H1 (cell line): ENCODE measurements at regions not wholly inside any gene's neighbourhood (a gene's known extent, or its start where the extent isn't known, plus 50 kb on each side); places are given as distances from the start of the nearest gene placed in this dataset.

Experiments
- CTCF ChIA-PET: fragments of 300-600 bp; sonication (Branson Sonifier 250); formaldehyde crosslinking; loops from one replicate; lab custom pipeline; 2021; ENCODE audit not compliant: partially characterized antibody; lab: Charles Lee
- POLR2A ChIA-PET: fragments of 300-600 bp; sonication (Branson Sonifier 250); formaldehyde crosslinking; loops from one replicate; lab custom pipeline; 2021; ENCODE audit warnings: inconsistent platforms; ENCODE audit not compliant: partially characterized antibody; lab: Charles Lee
- DNase-seq, 2 experiments: peaks; one replicate each; pipeline versions ENCODE4 v3.0.0 to v3.0.0-alpha.2; 2010 to 2022; ENCODE audit warnings: low spot score in 2 of 2, low read depth in 1 of 2, mixed read lengths in 1 of 2
- FAIRE-seq: peaks from 2 replicates; lab custom pipeline; 2011; peaks lifted over from hg19 to GRCh38; lab: Jason Lieb, UNC
- H2AFZ ChIP-seq: 2 replicates; pipeline ENCODE4 v1.8.1; 2012; ENCODE audit warnings: low read length, inconsistent platforms
- H2AK5ac ChIP-seq: 2 replicates; pipeline ENCODE4 v1.6.1; 2013; ENCODE audit warnings: low read depth, low read length
- H2BK120ac ChIP-seq: replicated peaks from 2 replicates; pipeline ENCODE3; 2013; ENCODE audit warnings: low read depth, low read length, inconsistent platforms
- H2BK12ac ChIP-seq: 2 replicates; pipeline ENCODE4 v1.6.1; 2013; ENCODE audit warnings: low read depth, low read length
- H2BK15ac ChIP-seq: 2 replicates; pipeline ENCODE4 v1.6.1; 2013; ENCODE audit warnings: low read length
- H2BK20ac ChIP-seq: 2 replicates; pipeline ENCODE4 v1.6.1; 2013; ENCODE audit warnings: low read length
- H2BK5ac ChIP-seq: 2 replicates; pipeline ENCODE4 v1.6.1; 2013; ENCODE audit warnings: low read depth, low read length
- H3K14ac ChIP-seq: 2 replicates; pipeline ENCODE4 v1.6.1; 2013; ENCODE audit warnings: inconsistent platforms; ENCODE audit not compliant: insufficient read length
- H3K18ac ChIP-seq: 2 replicates; pipeline ENCODE4 v1.6.1; 2013; ENCODE audit warnings: low read length; ENCODE audit errors: extremely low read depth
- H3K23ac ChIP-seq: 2 replicates; pipeline ENCODE4 v1.6.1; 2013; ENCODE audit warnings: inconsistent platforms; ENCODE audit not compliant: insufficient read length
- H3K23me2 ChIP-seq: 2 replicates; pipeline ENCODE4 v1.6.1; 2013; ENCODE audit warnings: low read depth, low read length
- H3K27ac ChIP-seq: 2 replicates; pipeline ENCODE4 v1.6.1; 2011; ENCODE audit warnings: low read depth, low read length, inconsistent platforms
- H3K27me3 ChIP-seq, 4 experiments: replicated peaks in 1 of 4; 1 replicate in 1 of 4; 2 replicates in 3 of 4; pipeline versions ENCODE4 v1.6.1 to v1.8.1; 2011 to 2013; ENCODE audit warnings: low read length in 3 of 4, mild to moderate bottlenecking in 3 of 4, inconsistent platforms in 2 of 4, mixed read lengths in 2 of 4, moderate library complexity in 1 of 4; ENCODE audit not compliant: control insufficient read depth in 3 of 4, insufficient read depth in 3 of 4; ENCODE audit errors: extremely low read depth in 1 of 4
- H3K36me3 ChIP-seq, 4 experiments: 2 replicates each; pipeline versions ENCODE4 v1.6.1 to v1.8.1; 2011 to 2013; ENCODE audit warnings: mild to moderate bottlenecking in 4 of 4, low read length in 3 of 4, moderate library complexity in 2 of 4, control low read depth in 1 of 4, inconsistent platforms in 1 of 4; ENCODE audit not compliant: insufficient read depth in 4 of 4, control insufficient read depth in 2 of 4
- H3K4ac ChIP-seq: replicated peaks from 2 replicates; pipeline ENCODE3; 2013; ENCODE audit warnings: low read length, low read depth, mixed read lengths, inconsistent platforms; ENCODE audit not compliant: insufficient read length
- H3K4me1 ChIP-seq, 4 experiments: replicated peaks in 1 of 4; 1 replicate in 1 of 4; 2 replicates in 3 of 4; pipeline versions ENCODE4 v1.6.1 to v1.8.1; 2011 to 2013; ENCODE audit warnings: low read length in 3 of 4, inconsistent platforms in 2 of 4, mixed read lengths in 1 of 4; ENCODE audit not compliant: insufficient read depth in 4 of 4, control insufficient read depth in 3 of 4
- H3K4me2 ChIP-seq, 2 experiments: 2 replicates each; pipeline versions ENCODE4 v1.6.1 to v1.8.1; 2011 to 2013; ENCODE audit warnings: low read depth in 2 of 2, low read length in 2 of 2, control low read depth in 1 of 2, inconsistent platforms in 1 of 2, mild to moderate bottlenecking in 1 of 2; ENCODE audit not compliant: insufficient read depth in 1 of 2
- H3K4me3 ChIP-seq, 4 experiments: fragments of 200-600, 300-600 bp in 1 of 4; sonication (generic), shearing (Covaris generic), sonication (Bioruptor Twin) in 1 of 4; 2 replicates each; pipeline versions ENCODE4 v1.5.1 to v1.8.1; 2011 to 2016; ENCODE audit warnings: low read length in 4 of 4, low read depth in 3 of 4, control low read depth in 2 of 4, inconsistent platforms in 2 of 4, mild to moderate bottlenecking in 2 of 4, mixed read lengths in 1 of 4, moderate library complexity in 1 of 4; ENCODE audit not compliant: insufficient read depth in 2 of 4; ENCODE audit errors: extremely low read depth in 1 of 4
- H3K56ac ChIP-seq: replicated peaks from 2 replicates; pipeline ENCODE3; 2013; ENCODE audit warnings: low read depth, mild to moderate bottlenecking, mixed read lengths, low read length, inconsistent platforms; ENCODE audit not compliant: insufficient read length
- H3K79me1 ChIP-seq: 2 replicates; pipeline ENCODE4 v1.6.1; 2013; ENCODE audit warnings: low read depth, low read length, control low read depth
- H3K79me2 ChIP-seq, 2 experiments: 2 replicates each; pipeline versions ENCODE4 v1.6.1 to v1.8.1; 2012 to 2013; ENCODE audit warnings: low read length in 2 of 2, mild to moderate bottlenecking in 2 of 2, inconsistent platforms in 1 of 2; ENCODE audit not compliant: insufficient read depth in 2 of 2, control insufficient read depth in 1 of 2
- H3K9ac ChIP-seq, 4 experiments: replicated peaks in 1 of 4; 1 replicate in 1 of 4; 2 replicates in 3 of 4; pipeline versions ENCODE4 v1.6.1 to v1.8.1; 2011 to 2013; ENCODE audit warnings: low read depth in 3 of 4, low read length in 3 of 4, control low read depth in 2 of 4, mild to moderate bottlenecking in 2 of 4, moderate library complexity in 2 of 4, inconsistent platforms in 1 of 4; ENCODE audit errors: extremely low read depth in 1 of 4
- H3K9me3 ChIP-seq, 2 experiments: 2 replicates each; pipeline versions ENCODE4 v1.6.1 to v1.8.1; 2012 to 2013; ENCODE audit warnings: mild to moderate bottlenecking in 2 of 2, moderate library complexity in 2 of 2, control low read depth in 1 of 2, inconsistent platforms in 1 of 2, low read depth in 1 of 2, low read length in 1 of 2, mixed read lengths in 1 of 2; ENCODE audit not compliant: insufficient read depth in 2 of 2
- H4K20me1 ChIP-seq, 2 experiments: replicated peaks in 1 of 2; 2 replicates each; pipeline versions ENCODE3 to v1.8.1; 2011 to 2013; ENCODE audit warnings: inconsistent platforms in 2 of 2, low read length in 2 of 2, mild to moderate bottlenecking in 1 of 2; ENCODE audit not compliant: insufficient read depth in 2 of 2, control insufficient read depth in 1 of 2
- H4K5ac ChIP-seq: 2 replicates; pipeline ENCODE4 v1.6.1; 2013; ENCODE audit warnings: low read length, low read depth, mixed read lengths, inconsistent platforms; ENCODE audit not compliant: insufficient read length
- H4K8ac ChIP-seq: 2 replicates; pipeline ENCODE4 v1.8.0; 2013; ENCODE audit warnings: mild to moderate bottlenecking, moderate library complexity, low read length, inconsistent platforms; ENCODE audit not compliant: insufficient read depth; ENCODE audit errors: extremely low read depth
- H4K91ac ChIP-seq: replicated peaks from 2 replicates; pipeline ENCODE3; 2013; ENCODE audit warnings: low read length, mixed read lengths, inconsistent platforms; ENCODE audit not compliant: insufficient read length
- ASH2L ChIP-seq: fragments of 200-600, 300-600 bp; sonication (generic); IDR thresholded peaks from one replicate; pipeline ENCODE4 v1.7.1; 2017; ENCODE audit warnings: low read length
- BRCA1 ChIP-seq: IDR thresholded peaks from 2 replicates; pipeline ENCODE4 v1.6.1; 2012; ENCODE audit warnings: low read depth, low read length, improper control_type of control experiment
- CTBP2 ChIP-seq: IDR thresholded peaks from 2 replicates; pipeline ENCODE4 v1.7.0; 2011; ENCODE audit warnings: borderline replicate concordance, mild to moderate bottlenecking, moderate library complexity, mixed read lengths, low read length; ENCODE audit not compliant: insufficient read depth, insufficient read length
- GABPA ChIP-seq: IDR thresholded peaks from 2 replicates; pipeline ENCODE4 v1.6.1; 2011; ENCODE audit warnings: mild to moderate bottlenecking, low read length, moderate library complexity, borderline replicate concordance; ENCODE audit not compliant: insufficient read depth
- JUND ChIP-seq: IDR thresholded peaks from 2 replicates; pipeline ENCODE4 v1.6.1; 2011; ENCODE audit warnings: mild to moderate bottlenecking, improper control_type of control experiment, low read length
- WGBS, 2 experiments: shearing (Covaris generic) in 1 of 2; methylation state at CpG; one replicate each; pipeline versions ENCODE4 v1.1.6 to v1.1.7; 2013 to 2015; ENCODE audit warnings: low lambda C conversion rate in 2 of 2, mixed read lengths in 2 of 2, inconsistent platforms in 1 of 2, low coverage in 1 of 2, missing lambda C conversion rate in 1 of 2; ENCODE audit not compliant: insufficient replicate concordance in 2 of 2, insufficient coverage in 1 of 2, insufficient read length in 1 of 2; ENCODE audit errors: extremely low coverage in 1 of 2, missing lambda C conversion rate in 1 of 2; 5-methylcytosine and 5-hydroxymethylcytosine counted together

DNA sequence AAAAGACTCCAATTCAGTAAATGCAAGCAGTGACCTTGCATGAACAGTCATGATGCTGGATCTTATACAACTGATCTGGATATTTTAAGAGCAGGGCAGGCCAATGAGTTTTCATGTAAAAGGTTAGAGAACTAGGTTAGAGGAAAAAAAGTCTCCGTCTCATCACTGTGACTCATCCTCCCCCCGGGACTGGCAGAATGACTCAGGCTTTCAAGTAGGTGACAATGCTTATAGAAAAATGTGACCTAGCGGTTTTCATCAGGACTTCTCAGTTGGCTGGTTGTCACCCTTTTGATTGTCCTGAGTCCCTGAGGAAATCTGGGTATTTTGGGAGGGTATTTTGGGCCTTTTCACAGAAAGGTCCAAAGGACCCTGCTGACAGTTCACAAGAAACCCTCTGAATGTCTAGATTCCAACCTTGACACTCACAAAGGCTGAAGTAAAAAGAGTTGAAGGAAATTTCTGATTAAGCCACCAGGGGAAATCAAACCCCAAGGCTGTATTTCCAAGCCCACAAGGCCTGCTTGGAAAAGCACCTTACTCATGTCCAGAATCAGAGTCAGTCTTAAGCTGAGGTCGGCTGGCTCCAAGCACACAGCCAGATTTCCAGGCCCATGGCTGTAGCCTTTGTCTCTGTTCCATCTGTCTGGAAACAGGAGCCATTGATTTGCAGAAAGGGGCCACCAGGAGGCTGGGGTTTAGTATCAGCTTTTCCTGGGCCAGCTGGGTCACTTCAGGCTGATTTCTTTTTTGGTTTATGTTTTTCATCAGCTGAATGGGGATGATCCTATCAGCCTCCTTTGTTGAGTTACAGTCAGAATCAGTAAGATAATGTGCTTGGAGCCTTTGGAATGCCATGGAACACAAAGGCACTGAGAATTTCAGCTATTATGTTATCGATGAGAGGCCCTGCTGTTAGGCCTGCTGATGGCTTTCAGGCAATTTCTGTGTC is 226.4 kb upstream of the HABP2 start:
- POLR2A ChIA-PET: no interaction called here
- H4K8ac ChIP-seq: no peak overlapping the region; the same call in 1 of the 2 replicates
- no peaks in the 10 kb centered on the region for H3K23me2 ChIP-seq
- no peaks in the 10 kb centered on the region for H4K20me1 ChIP-seq
- H3K18ac ChIP-seq: 0 out of 2 replicates have a peak overlapping the region, but pooled peaks have one; percentile 42
- H4K91ac ChIP-seq: no peak overlapping the region
- H3K9ac ChIP-seq: no peak overlapping the region
- H3K36me3 ChIP-seq: no peaks in the 10 kb centered on the region
- no peak overlapping the region for H2BK15ac ChIP-seq
- H2BK120ac ChIP-seq: peak overlapping the region; percentile 9
- H3K14ac ChIP-seq: no peak overlapping the region
- 0 out of 2 replicates have a peak overlapping the region, but pooled peaks have one; percentile 36 for H2AFZ ChIP-seq
- H2BK20ac ChIP-seq: peak overlapping the region; percentile 77; the same call in 1 of the 2 replicates
- peaks cover 2 to 11% (median 8%) of the 10 kb centered on the region in 4 experiments; a peak in 5 of 7 replicates for H3K4me1 ChIP-seq
- no peak overlapping the region for H3K4ac ChIP-seq
- H2BK5ac ChIP-seq: no peak overlapping the region
- no peak overlapping the region for H3K27ac ChIP-seq
- H3K9me3 ChIP-seq: no peaks in the 10 kb centered on the region
- 80% methylated on average over 5 of the region's 5 CpGs; no CpG with 5 or more reads in 1 of the 2 experiments for WGBS, 2 experiments
- DNase-seq (peak in 1 of 2 experiments; percentile 10), FAIRE-seq (no peak)
- no peak overlapping the region for H3K56ac ChIP-seq
- H3K23ac ChIP-seq: no peak overlapping the region
- no peaks in the 10 kb centered on the region for H3K27me3 ChIP-seq
- no peaks in the 10 kb centered on the region for H3K79me1 ChIP-seq
- H3K79me2 ChIP-seq: no peaks in the 10 kb centered on the region
- H2AK5ac ChIP-seq: no peak overlapping the region
- H3K4me2 ChIP-seq: peak overlapping the region in 1 of 2 experiments; percentile 35; a peak in 2 of 4 replicates
- H3K4me3 ChIP-seq: no peak overlapping the region
- H2BK12ac ChIP-seq: 0 out of 2 replicates have a peak overlapping the region, but pooled peaks have one; percentile 55
- CTCF ChIA-PET: interaction anchor here (0.6 to 1.9 kb wide), 8 partner anchors 9 to 110 kb away, joined by 3 to 9 read pairs (median 4); no protein-coding TSS in a partner anchor
- H4K5ac ChIP-seq: no peak overlapping the region
- TF ChIP-seq JUND: peak; percentile 74; the same call in 1 of the 2 replicates
- no peak for TF ChIP-seq GABPA
- no peak for TF ChIP-seq BRCA1
- TF ChIP-seq CTBP2: no peak
- TF ChIP-seq ASH2L: no peak
